SK-N-MC (cell line): ENCODE measurements at regions not wholly inside any gene's neighbourhood (a gene's known extent, or its start where the extent isn't known, plus 50 kb on each side); places are given as distances from the start of the nearest gene placed in this dataset.
"Not testable (repeated sequence)": the region's sequence is repeated elsewhere in the genome, so short reads cannot be mapped to it uniquely, and the experiment has no call there.

Experiments used
- DNase-seq: peaks from one replicate; pipeline ENCODE4 v3.0.0-alpha.2; 2011; ENCODE audit warnings: low read depth, low spot score
- H3K27ac ChIP-seq: fragments of 200-600 bp; sonication (generic); 2 replicates; pipeline ENCODE4 v1.5.1; 2016; ENCODE audit warnings: mixed run types
- H3K36me3 ChIP-seq: fragments of 200-600 bp; sonication (generic); 2 replicates; pipeline ENCODE4 v1.6.1; 2017; ENCODE audit warnings: antibody characterized with exemption, low read length, mixed read lengths; ENCODE audit not compliant: insufficient read depth
- H3K4me3 ChIP-seq: fragments of 200-600 bp; sonication (generic); 2 replicates; pipeline ENCODE4 v1.5.1; 2016
- H3K9ac ChIP-seq: fragments of 200-600 bp; sonication (generic); 2 replicates; pipeline ENCODE4 v1.8.0; 2017; ENCODE audit warnings: mixed run types, mixed read lengths; ENCODE audit not compliant: insufficient read length
- H3K9me3 ChIP-seq: fragments of 200-600 bp; sonication (generic); 2 replicates; pipeline ENCODE4 v1.6.1; 2017; ENCODE audit warnings: low read depth, mild to moderate bottlenecking, antibody characterized with exemption, low read length, moderate library complexity, mixed read lengths
- EZH2 ChIP-seq: fragments of 200-600 bp; sonication (generic); IDR thresholded peaks from one replicate; pipeline ENCODE4 v1.6.1; 2017; ENCODE audit warnings: antibody characterized with exemption
- FOXP2 ChIP-seq: optimal IDR thresholded peaks from 2 replicates; pipeline ENCODE3; 2011; ENCODE audit warnings: mild to moderate bottlenecking, moderate library complexity; ENCODE audit not compliant: insufficient read depth; ENCODE audit errors: extremely low read length, control extremely low read depth
- POLR2AphosphoS5 ChIP-seq: IDR thresholded peaks from 2 replicates; pipeline ENCODE4 v1.6.1; 2012; ENCODE audit warnings: mild to moderate bottlenecking, low read depth, low read length, borderline replicate concordance

DNA sequence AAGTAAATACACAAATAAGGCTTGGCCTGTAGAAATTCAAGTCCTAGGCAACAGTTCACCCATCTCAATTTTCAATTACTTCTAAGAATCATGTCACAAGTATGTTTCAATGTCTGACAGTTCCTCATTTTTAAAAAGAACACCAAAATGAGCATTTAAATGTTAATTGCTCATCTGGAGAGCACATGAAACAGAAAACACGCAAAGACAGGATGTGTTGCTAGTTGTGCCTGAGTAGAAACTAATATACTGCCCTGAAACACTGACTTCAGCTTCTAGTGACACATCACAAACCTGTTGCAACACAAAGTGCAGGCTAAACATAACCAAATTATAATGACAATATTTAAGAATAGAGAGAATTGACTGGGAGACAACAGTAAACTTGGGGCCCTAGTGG is 167.3 kb upstream of the THBS1 start:
- DNase-seq: no peak
- Histone ChIP-seq H3K27ac (no peak overlapping the region), H3K4me3 (no peak overlapping the region), H3K9me3 (no peaks in the 10 kb centered on the region), H3K9ac (no peak overlapping the region), H3K36me3 (no peaks in the 10 kb centered on the region)
- TF ChIP-seq FOXP2 (no peak), EZH2 (no peak), POLR2AphosphoS5 (no peak)

DNA sequence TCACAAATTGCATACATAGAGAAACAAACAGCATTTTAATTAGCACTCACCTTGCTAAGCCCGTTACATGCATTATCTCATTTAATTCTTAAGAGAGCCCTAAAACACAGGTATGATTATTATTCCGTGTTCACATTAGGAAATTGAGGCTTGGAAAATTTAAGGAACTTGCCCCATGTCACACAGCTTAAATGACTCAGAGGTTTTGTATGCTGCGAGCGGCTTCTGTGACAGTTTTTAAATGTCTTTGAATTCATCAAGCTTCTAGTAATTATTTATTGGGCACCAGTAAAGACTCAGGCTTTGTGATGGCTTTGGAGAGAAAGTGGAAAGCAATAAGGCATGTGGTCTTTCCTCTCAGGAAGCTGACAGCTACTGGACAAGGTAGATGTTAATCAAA is 166.7 kb upstream of the THBS1 start:
- no peak overlapping the region for H3K4me3 ChIP-seq
- H3K36me3 ChIP-seq: no peaks in the 10 kb centered on the region
- no peak overlapping the region for H3K27ac ChIP-seq
- H3K9ac ChIP-seq: no peak overlapping the region
- no peak for DNase-seq
- TF ChIP-seq FOXP2 (no peak), POLR2AphosphoS5 (no peak), EZH2 (no peak)
- H3K9me3 ChIP-seq: no peaks in the 10 kb centered on the region

DNA sequence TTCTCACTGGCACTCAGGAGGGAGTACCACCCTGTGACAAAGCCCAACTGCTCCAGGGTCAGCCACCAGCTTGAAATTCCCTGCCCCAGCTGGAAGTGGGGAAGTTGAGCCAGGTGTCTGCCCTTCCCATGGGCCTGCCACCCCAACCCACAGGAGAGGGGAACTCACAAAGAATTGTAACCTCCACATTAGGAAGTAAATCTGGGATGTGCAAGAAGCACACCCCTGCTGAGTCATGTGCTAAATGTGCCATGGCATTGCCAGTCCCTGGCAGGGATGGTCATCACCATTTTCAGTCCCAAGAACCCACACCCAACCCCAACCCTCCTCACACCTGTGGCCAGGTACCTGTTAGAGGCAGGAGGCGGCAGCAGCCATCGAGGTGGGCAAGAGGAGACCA is 165.2 kb upstream of the THBS1 start:
- no peak for DNase-seq
- Histone ChIP-seq H3K27ac (no peak overlapping the region), H3K9me3 (no peaks in the 10 kb centered on the region), H3K4me3 (no peak overlapping the region), H3K9ac (no peak overlapping the region), H3K36me3 (no peaks in the 10 kb centered on the region)
- TF ChIP-seq POLR2AphosphoS5 (no peak), FOXP2 (no peak), EZH2 (no peak)

DNA sequence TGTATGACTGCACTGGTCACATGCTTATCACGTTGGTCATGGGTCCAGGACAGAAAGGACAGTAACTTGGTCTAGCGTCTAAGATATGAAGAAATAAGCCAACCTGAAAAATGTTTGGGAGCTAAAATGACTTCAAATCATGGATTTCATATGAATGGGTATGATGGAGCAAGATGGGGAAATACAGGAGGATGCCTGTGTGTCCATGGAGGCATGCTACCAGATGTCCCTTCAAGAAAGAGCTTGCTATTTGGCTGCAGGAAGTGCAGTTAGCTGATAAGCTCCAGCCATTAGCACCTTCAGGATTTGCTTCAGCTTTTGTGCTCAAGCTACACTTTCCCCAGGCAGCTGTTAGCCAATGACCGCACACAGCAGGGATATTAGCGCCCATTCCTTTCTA is 164.6 kb upstream of the THBS1 start:
- Histone ChIP-seq H3K9ac (no peak overlapping the region), H3K9me3 (no peaks in the 10 kb centered on the region), H3K4me3 (no peak overlapping the region), H3K36me3 (no peaks in the 10 kb centered on the region), H3K27ac (no peak overlapping the region)
- no peak for DNase-seq
- TF ChIP-seq FOXP2: no peak
- no peak for TF ChIP-seq EZH2
- no peak for TF ChIP-seq POLR2AphosphoS5

DNA sequence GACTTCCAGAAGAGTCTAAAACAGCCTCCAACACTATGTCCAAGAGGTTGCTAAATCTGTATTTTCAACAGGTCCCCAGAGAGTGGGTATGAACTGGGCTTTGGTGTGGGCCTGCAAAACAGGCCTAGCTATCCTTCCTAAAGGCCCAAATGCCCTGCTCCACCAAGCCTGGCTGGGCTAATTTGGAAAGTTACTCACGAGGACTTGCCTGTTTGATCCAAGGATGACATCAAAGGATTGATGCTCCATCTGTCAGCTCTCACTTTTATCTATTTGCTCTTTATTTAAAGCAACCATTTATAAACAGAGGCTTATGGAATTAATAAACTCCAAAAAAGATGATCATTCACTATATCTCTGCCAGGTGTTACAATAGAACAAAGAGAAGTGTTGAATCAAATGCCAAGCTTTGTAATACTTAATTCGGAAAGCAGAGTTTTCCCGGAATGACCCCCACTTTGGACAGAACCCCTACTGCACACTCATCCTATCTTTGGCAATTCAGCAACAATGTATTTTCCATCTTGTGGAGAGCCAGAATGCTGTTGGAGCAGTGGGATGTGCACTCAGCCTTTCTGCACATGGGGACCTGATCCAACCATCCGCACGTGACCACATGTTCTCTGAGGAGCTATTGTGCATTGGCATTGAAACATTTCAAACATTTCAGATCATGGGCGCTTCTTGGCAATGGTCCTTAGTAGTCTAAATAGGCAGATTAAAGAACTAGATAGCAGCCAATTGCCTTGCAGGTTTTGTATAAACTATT is 163.3 kb upstream of the THBS1 start:
- TF ChIP-seq EZH2 (no peak), FOXP2 (no peak), POLR2AphosphoS5 (no peak)
- Histone ChIP-seq H3K9ac (no peak overlapping the region), H3K36me3 (no peaks in the 10 kb centered on the region), H3K9me3 (no peaks in the 10 kb centered on the region), H3K27ac (no peak overlapping the region), H3K4me3 (no peak overlapping the region)
- no peak for DNase-seq

DNA sequence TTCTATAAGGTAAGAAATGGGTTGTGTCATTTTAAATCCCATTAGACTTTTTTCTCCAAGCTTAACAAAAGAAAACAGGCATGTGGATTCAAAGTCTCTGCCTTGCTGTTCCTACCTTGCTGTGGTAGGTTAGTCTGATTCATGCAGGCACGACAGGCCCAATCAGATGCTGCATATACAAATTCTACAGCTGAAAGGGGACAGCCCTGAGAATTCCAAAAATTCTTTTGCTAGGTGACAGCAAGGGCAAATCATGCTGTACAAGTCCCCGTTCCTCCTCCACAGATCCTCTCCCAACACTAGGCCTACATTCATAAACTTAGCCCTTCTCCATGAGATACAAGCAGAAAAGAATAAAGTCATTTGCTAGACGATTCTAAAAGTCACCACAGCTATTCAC is 161.2 kb upstream of the THBS1 start:
- H3K9ac ChIP-seq: no peak overlapping the region
- H3K36me3 ChIP-seq: no peaks in the 10 kb centered on the region
- H3K27ac ChIP-seq: no peak overlapping the region
- DNase-seq: no peak
- H3K4me3 ChIP-seq: no peak overlapping the region
- no peak for TF ChIP-seq POLR2AphosphoS5
- no peak for TF ChIP-seq EZH2
- no peak for TF ChIP-seq FOXP2
- H3K9me3 ChIP-seq: no peaks in the 10 kb centered on the region

DNA sequence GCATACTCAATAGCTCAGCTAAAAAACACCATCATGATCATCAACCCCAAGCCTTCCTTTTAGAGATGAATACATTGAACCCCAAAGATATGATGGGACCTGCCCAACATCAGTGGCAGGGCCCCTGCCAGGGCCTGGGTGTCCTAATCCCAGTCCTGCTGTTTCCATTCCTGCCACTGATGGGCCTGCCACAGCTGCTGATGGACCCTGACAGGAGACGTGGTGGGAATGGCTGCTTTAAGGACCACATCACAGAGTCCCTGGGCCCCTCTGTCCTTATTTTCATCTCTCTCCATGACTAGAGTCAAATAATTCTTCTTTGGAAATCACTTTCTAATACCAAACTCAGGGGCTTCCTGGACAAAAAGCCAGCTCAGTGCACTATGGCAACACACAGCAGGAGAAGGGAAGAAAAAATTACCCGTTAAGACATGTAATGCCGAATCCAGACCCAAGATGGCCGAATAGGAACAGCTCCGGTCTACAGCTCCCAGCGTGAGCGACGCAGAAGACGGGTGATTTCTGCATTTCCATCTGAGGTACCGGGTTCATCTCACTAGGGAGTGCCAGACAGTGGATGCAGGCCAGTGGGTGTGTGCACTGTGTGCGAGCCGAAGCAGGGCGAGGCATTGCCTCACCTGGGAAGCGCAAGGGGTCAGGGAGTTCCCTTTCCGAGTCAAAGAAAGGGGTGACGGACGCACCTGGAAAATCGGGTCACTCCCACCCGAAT is 160.6 kb upstream of the THBS1 start:
- H3K4me3 ChIP-seq, DNase-seq, H3K9ac ChIP-seq, H3K36me3 ChIP-seq, H3K27ac ChIP-seq, H3K9me3 ChIP-seq: not testable (repeated sequence)

DNA sequence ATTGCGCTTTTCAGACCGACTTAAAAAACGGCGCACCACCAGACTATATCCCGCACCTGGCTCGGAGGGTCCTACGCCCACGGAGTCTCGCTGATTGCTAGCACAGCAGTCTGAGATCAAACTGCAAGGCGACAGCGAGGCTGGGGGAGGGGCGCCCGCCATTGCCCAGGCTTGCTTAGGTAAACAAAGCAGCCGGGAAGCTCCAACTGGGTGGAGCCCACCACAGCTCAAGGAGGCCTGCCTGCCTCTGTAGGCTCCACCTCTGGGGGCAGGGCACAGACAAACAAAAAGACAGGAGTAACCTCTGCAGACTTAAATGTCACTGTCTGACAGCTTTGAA is 160.1 kb upstream of the THBS1 start:
- H3K36me3 ChIP-seq, H3K4me3 ChIP-seq, H3K27ac ChIP-seq, DNase-seq, H3K9ac ChIP-seq, H3K9me3 ChIP-seq: not testable (repeated sequence)

DNA sequence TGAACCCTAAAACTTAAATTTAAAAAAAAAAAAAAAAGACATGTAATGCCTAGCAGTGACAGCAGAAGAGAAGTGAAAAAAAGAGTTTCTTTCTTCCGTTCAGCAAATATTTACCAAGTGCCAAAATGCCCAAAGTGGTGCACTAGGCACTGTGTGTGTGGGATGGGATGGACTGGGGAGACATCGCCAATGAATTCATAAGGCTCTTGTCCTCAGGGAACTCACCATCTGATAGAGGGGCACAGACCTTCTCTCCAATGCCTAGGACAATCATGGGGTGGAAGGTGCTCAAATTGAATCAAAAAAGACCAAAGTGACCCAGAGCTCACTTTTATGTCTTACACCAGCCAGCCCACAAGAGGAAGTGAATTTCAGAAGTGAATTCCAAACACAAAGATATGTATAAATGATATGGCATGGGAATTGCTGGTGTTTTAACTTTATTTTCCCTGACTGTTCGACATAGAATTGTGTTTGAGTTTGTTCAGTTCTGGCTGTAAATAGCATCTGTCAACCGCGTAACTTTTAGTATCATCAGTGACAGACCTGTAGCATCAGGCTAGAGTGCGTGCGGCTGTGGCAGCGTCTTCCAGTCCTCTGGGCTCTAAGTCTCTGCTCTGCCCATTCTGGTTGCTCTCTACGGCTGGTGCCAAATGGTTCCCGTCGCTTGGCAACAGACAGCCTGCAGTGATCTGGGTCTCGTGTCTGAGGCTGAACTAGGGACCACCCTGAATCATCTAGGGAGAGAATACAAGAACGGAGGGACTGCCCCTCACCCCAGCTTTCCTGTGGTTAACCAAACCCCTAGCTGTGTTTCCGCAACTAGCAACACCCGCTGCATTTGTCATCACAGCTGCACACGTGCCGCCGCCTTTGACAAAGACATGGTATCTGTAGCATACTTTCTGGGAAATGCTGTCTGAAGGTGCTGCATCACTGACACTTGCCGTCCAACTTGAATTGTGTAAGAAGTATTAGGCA is 154.0 kb upstream of the THBS1 start:
- no peak overlapping the region for H3K9ac ChIP-seq
- H3K36me3 ChIP-seq: no peaks in the 10 kb centered on the region
- no peak for DNase-seq
- H3K4me3 ChIP-seq: 0 out of 2 replicates have a peak overlapping the region, but pooled peaks have one; percentile 4
- no peak overlapping the region for H3K27ac ChIP-seq
- TF ChIP-seq FOXP2: no peak
- no peak for TF ChIP-seq EZH2
- no peak for TF ChIP-seq POLR2AphosphoS5
- no peaks in the 10 kb centered on the region for H3K9me3 ChIP-seq
